Neuronal stem cell (in vitro differentiated cells): ENCODE measurements at regions not wholly inside any gene's neighbourhood (a gene's known extent, or its start where the extent isn't known, plus 50 kb on each side); places are given as distances from the start of the nearest gene placed in this dataset.

Experiments used
- DNase-seq: peaks from one replicate; pipeline ENCODE4 v3.0.0-alpha.2; 2013; ENCODE audit warnings: low spot score
- H2AFZ ChIP-seq: one replicate; pipeline ENCODE4 v1.6.1; 2013; ENCODE audit warnings: mild to moderate bottlenecking, low read length, inconsistent platforms
- H2AK5ac ChIP-seq: 2 replicates; pipeline ENCODE4 v1.6.1; 2013; ENCODE audit warnings: low read depth, mild to moderate bottlenecking, inconsistent platforms, low read length, moderate library complexity, mixed read lengths
- H2BK120ac ChIP-seq: 2 replicates; pipeline ENCODE4 v1.6.1; 2013; ENCODE audit warnings: low read depth, mild to moderate bottlenecking, inconsistent platforms, low read length, moderate library complexity, mixed read lengths
- H2BK12ac ChIP-seq: one replicate; pipeline ENCODE4 v1.6.1; 2013; ENCODE audit warnings: low read length, inconsistent platforms
- H2BK15ac ChIP-seq: 2 replicates; pipeline ENCODE4 v1.6.1; 2013; ENCODE audit warnings: mild to moderate bottlenecking, low read length, inconsistent platforms, mixed read lengths
- H2BK5ac ChIP-seq: one replicate; pipeline ENCODE4 v1.6.1; 2013; ENCODE audit warnings: inconsistent platforms, mild to moderate bottlenecking, low read length, moderate library complexity
- H3K14ac ChIP-seq: one replicate; pipeline ENCODE4 v1.6.1; 2013; ENCODE audit warnings: low read length, inconsistent platforms
- H3K18ac ChIP-seq: 2 replicates; pipeline ENCODE4 v1.6.1; 2013; ENCODE audit warnings: low read length, inconsistent platforms
- H3K23ac ChIP-seq: 2 replicates; pipeline ENCODE4 v1.6.1; 2013; ENCODE audit warnings: low read depth, mild to moderate bottlenecking, mixed read lengths, low read length, inconsistent platforms; ENCODE audit not compliant: poor library complexity
- H3K27ac ChIP-seq: replicated peaks from 3 replicates; pipeline ENCODE4 v1.5.1; 2013; ENCODE audit warnings: low read length, inconsistent platforms
- H3K27me3 ChIP-seq, 3 experiments: 2 replicates each; pipeline ENCODE4 v1.6.1; 2013; ENCODE audit warnings: low read length in 3 of 3, mild to moderate bottlenecking in 2 of 3, inconsistent platforms in 1 of 3, low read depth in 1 of 3, mixed read lengths in 1 of 3, moderate library complexity in 1 of 3; ENCODE audit not compliant: control insufficient read depth in 3 of 3, insufficient read depth in 3 of 3
- H3K36me3 ChIP-seq, 2 donors: replicated peaks in 1 of 2; 2 replicates each; pipeline ENCODE4 v1.6.1; 2013; ENCODE audit warnings: low read length in 2 of 2; ENCODE audit not compliant: control insufficient read depth in 2 of 2, insufficient read depth in 2 of 2
- H3K4ac ChIP-seq: 2 replicates; pipeline ENCODE4 v1.6.1; 2013; ENCODE audit warnings: inconsistent platforms, mild to moderate bottlenecking, low read length, moderate library complexity
- H3K4me1 ChIP-seq, 2 donors: 1 replicate in 1 of 2; 2 replicates in 1 of 2; pipeline ENCODE4 v1.6.1; 2013; ENCODE audit warnings: low read length in 2 of 2, low read depth in 1 of 2; ENCODE audit not compliant: control insufficient read depth in 2 of 2, insufficient read depth in 1 of 2
- H3K4me2 ChIP-seq: one replicate; pipeline ENCODE4 v1.6.1; 2013; ENCODE audit warnings: mild to moderate bottlenecking, low read length, inconsistent platforms; ENCODE audit not compliant: insufficient read depth, poor library complexity, severe bottlenecking
- H3K4me3 ChIP-seq, 2 donors: 2 replicates each; pipeline ENCODE4 v1.5.1; 2013; ENCODE audit warnings: low read length in 2 of 2, mild to moderate bottlenecking in 2 of 2, inconsistent platforms in 1 of 2, moderate library complexity in 1 of 2
- H3K79me1 ChIP-seq: one replicate; pipeline ENCODE4 v1.6.1; 2013; ENCODE audit warnings: low read depth, mild to moderate bottlenecking, inconsistent platforms, low read length, moderate library complexity
- H3K9ac ChIP-seq: one replicate; pipeline ENCODE4 v1.6.1; 2013; ENCODE audit warnings: mild to moderate bottlenecking, low read depth, low read length, inconsistent platforms; ENCODE audit not compliant: poor library complexity
- H3K9me3 ChIP-seq, 2 donors: replicated peaks in 1 of 2; 2 replicates each; pipeline versions ENCODE3 to v1.6.1; 2013; ENCODE audit warnings: low read length in 2 of 2, mild to moderate bottlenecking in 2 of 2, inconsistent platforms in 1 of 2, low read depth in 1 of 2, mixed read lengths in 1 of 2, moderate library complexity in 1 of 2; ENCODE audit not compliant: control insufficient read depth in 2 of 2, insufficient read depth in 1 of 2
- H4K8ac ChIP-seq: one replicate; pipeline ENCODE4 v1.6.1; 2013; ENCODE audit warnings: low read depth, mild to moderate bottlenecking, inconsistent platforms, low read length, moderate library complexity
- H4K91ac ChIP-seq: one replicate; pipeline ENCODE4 v1.6.1; 2013; ENCODE audit warnings: low read length, low read depth, mild to moderate bottlenecking, inconsistent platforms; ENCODE audit not compliant: poor library complexity
- WGBS, 2 donors: extraction: QIAGEN DNeasy Blood & Tissue Kit; methylation state at CpG; one replicate each; pipeline ENCODE4 v1.1.7; 2013; ENCODE audit warnings: missing lambda C conversion rate in 2 of 2, mixed read lengths in 1 of 2; ENCODE audit not compliant: insufficient read length in 2 of 2, insufficient replicate concordance in 1 of 2; ENCODE audit errors: extremely low coverage in 2 of 2; 5-methylcytosine and 5-hydroxymethylcytosine counted together

DNA sequence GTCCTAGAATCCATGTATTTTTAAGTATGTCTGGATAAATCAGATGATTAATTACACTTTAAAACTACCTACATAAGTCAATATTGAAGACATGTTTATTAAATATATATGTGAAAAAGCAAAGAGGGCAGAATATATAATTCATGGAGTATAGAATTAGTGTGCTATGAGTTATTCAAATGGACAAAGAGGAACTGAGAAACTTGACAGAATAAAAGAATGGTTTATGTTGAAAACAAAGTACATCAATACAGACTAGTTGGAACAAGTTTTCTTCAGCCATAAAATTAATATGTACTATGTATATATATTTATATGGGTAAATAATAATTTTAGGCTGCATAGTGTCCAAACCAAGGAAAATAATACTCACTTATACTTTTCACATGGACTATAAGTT is 173.5 kb downstream of the NPFFR2 start:
- Histone ChIP-seq H3K4me1 (no peaks in the 10 kb centered on the region), H3K14ac (no peak overlapping the region), H2AK5ac (no peak overlapping the region), H3K9me3 (no peaks in the 10 kb centered on the region), H3K36me3 (no peaks in the 10 kb centered on the region), H4K91ac (no peak overlapping the region), H2AFZ (no peak overlapping the region), H2BK15ac (no peak overlapping the region), H3K27ac (no peak overlapping the region), H3K27me3 (no peaks in the 10 kb centered on the region), H3K23ac (no peak overlapping the region), H2BK120ac (no peak overlapping the region), H2BK12ac (no peak overlapping the region), H4K8ac (no peak overlapping the region), H2BK5ac (no peak overlapping the region), H3K4me3 (no peak overlapping the region), H3K9ac (no peak overlapping the region), H3K79me1 (no peaks in the 10 kb centered on the region), H3K4ac (no peak overlapping the region), H3K18ac (no peak overlapping the region), H3K4me2 (no peak overlapping the region)
- no peak for DNase-seq

DNA sequence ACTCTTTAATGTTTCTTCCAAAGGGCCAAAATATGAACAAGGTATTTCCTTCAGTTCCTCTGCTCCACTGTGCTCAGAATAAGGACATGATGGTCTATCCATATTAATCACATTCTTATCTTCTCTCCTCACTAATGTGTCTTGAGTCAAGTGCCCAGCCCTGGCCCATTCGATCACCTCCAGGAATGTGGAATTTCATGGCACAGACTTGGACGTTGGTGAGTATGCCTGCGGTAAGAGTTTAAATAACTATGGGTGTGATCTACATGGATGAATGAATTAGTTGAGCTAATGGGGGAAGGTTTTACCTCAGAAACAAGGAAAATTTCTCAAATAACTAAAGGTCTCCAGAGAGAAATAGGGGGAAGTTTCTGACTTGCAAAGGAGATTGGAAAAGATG is 174.0 kb downstream of the NPFFR2 start:
- H2BK5ac ChIP-seq = no peak overlapping the region
- no peak overlapping the region for H3K9ac ChIP-seq
- no peak overlapping the region for H3K4ac ChIP-seq
- H3K23ac ChIP-seq = no peak overlapping the region
- no peak overlapping the region for H2BK120ac ChIP-seq
- H2BK15ac ChIP-seq = no peak overlapping the region
- no peaks in the 10 kb centered on the region for H3K79me1 ChIP-seq
- no peak overlapping the region for H3K18ac ChIP-seq
- H3K36me3 ChIP-seq = no peaks in the 10 kb centered on the region
- H2AFZ ChIP-seq = no peak overlapping the region
- DNase-seq = no peak
- H3K27ac ChIP-seq = no peak overlapping the region
- H3K4me3 ChIP-seq = no peak overlapping the region
- H3K27me3 ChIP-seq = no peaks in the 10 kb centered on the region
- no peak overlapping the region for H3K14ac ChIP-seq
- no peak overlapping the region for H2AK5ac ChIP-seq
- no peaks in the 10 kb centered on the region for H3K4me1 ChIP-seq
- WGBS, 2 donors = no CpG with 5 or more reads among the region's 3 CpGs
- no peak overlapping the region for H4K8ac ChIP-seq
- no peaks in the 10 kb centered on the region for H3K9me3 ChIP-seq
- no peak overlapping the region for H3K4me2 ChIP-seq
- H4K91ac ChIP-seq = no peak overlapping the region
- H2BK12ac ChIP-seq = no peak overlapping the region

GRCh38 chr4:72207196-72207595 is 175.4 kb downstream of the NPFFR2 start:
- DNase-seq = no peak

DNA sequence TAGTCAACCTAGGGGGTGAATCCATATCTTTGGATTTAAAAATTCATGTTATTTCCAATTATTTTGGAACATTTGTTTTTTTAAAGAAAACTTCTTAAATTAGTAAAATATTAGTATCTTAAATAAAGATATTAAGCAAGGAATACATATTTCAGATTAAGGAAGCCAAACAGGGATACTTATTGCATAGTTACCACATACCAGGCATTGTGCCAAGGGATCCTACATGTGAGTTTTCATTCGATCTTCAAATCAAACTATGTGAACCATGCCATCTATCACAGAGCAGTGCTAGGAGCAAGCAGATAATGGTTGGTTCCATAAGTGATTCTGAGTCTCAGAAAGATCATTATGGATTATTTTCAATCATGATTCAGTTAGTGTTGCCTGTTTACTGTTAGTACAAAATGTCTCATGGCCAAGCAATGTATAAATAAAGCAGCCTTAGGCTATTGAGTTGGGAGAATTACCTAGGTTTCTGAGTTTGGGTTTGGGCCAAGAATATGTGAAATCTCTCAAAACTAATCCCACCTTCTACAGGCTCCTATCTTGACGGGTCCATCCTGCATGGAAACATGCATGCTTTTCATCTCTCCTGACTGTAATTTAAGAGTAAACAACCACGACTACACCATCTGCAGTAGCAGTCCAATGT is 176.7 kb downstream of the NPFFR2 start:
- H3K36me3 ChIP-seq = no peaks in the 10 kb centered on the region
- H4K8ac ChIP-seq = no peak overlapping the region
- H2BK12ac ChIP-seq = no peak overlapping the region
- no peak overlapping the region for H4K91ac ChIP-seq
- no peak overlapping the region for H3K9ac ChIP-seq
- no peak overlapping the region for H2BK15ac ChIP-seq
- no peak overlapping the region for H3K4me3 ChIP-seq
- H2AK5ac ChIP-seq = no peak overlapping the region
- no peaks in the 10 kb centered on the region for H3K4me1 ChIP-seq
- no peaks in the 10 kb centered on the region for H3K9me3 ChIP-seq
- no peak overlapping the region for H3K23ac ChIP-seq
- H2BK5ac ChIP-seq = no peak overlapping the region
- no CpG with 5 or more reads among the region's 3 CpGs for WGBS, 2 donors
- H3K14ac ChIP-seq = no peak overlapping the region
- H3K4me2 ChIP-seq = no peak overlapping the region
- no peak overlapping the region for H3K4ac ChIP-seq
- H3K27me3 ChIP-seq = no peaks in the 10 kb centered on the region
- no peak overlapping the region for H3K18ac ChIP-seq
- no peak overlapping the region for H3K27ac ChIP-seq
- no peaks in the 10 kb centered on the region for H3K79me1 ChIP-seq
- no peak overlapping the region for H2AFZ ChIP-seq
- no peak for DNase-seq
- H2BK120ac ChIP-seq = no peak overlapping the region

More at GRCh38 chr4:72207196-72207595, 175.4 kb downstream of the NPFFR2 start:
- Histone ChIP-seq H3K27me3 (no peaks in the 10 kb centered on the region), H4K91ac (no peak overlapping the region), H3K23ac (no peak overlapping the region), H3K9me3 (no peaks in the 10 kb centered on the region), H2BK15ac (no peak overlapping the region), H3K4me2 (no peak overlapping the region), H3K18ac (no peak overlapping the region), H2BK120ac (no peak overlapping the region), H2BK5ac (no peak overlapping the region), H3K4ac (no peak overlapping the region), H3K79me1 (no peaks in the 10 kb centered on the region), H3K14ac (no peak overlapping the region), H3K4me3 (no peak overlapping the region), H3K9ac (no peak overlapping the region), H2AK5ac (no peak overlapping the region), H2BK12ac (no peak overlapping the region), H2AFZ (no peak overlapping the region), H3K27ac (no peak overlapping the region), H3K4me1 (no peaks in the 10 kb centered on the region), H3K36me3 (no peaks in the 10 kb centered on the region), H4K8ac (no peak overlapping the region)
